GM19452 (cell line): ENCODE measurements at regions not wholly inside any gene's neighbourhood (a gene's known extent, or its start where the extent isn't known, plus 50 kb on each side); places are given as distances from the start of the nearest gene placed in this dataset.
"Not testable (repeated sequence)": the region's sequence is repeated elsewhere in the genome, so short reads cannot be mapped to it uniquely, and the experiment has no call there.

Experiments
- ATAC-seq: cut with Tn5 transposase; IDR thresholded peaks from one replicate; pipeline ENCODE4 v1.9.1; 2021; ENCODE audit not compliant: unreplicated experiment

GRCh38 chr3:33956206-33956605, 157.8 kb downstream of the PDCD6IP start:
- no peak for ATAC-seq

GRCh38 chr3:33956776-33957175, 158.3 kb downstream of the PDCD6IP start:
- no peak for ATAC-seq

- no peak for ATAC-seq
Measured at GRCh38 chr3:33957176-33957575, 158.7 kb downstream of the PDCD6IP start.

GRCh38 chr3:33958661-33959060, 160.2 kb downstream of the PDCD6IP start:
- ATAC-seq: no peak

- no peak for ATAC-seq
Measured at GRCh38 chr3:33962396-33962795, 164.0 kb downstream of the PDCD6IP start.

GRCh38 chr3:33970180-33970579, 171.8 kb downstream of the PDCD6IP start:
- not testable (repeated sequence) for ATAC-seq

GRCh38 chr3:33971055-33971454, 172.6 kb downstream of the PDCD6IP start:
- no peak for ATAC-seq

GRCh38 chr3:33975463-33975862, 177.0 kb downstream of the PDCD6IP start:
- no peak for ATAC-seq

- no peak for ATAC-seq
Measured at GRCh38 chr3:33977227-33977626, 178.8 kb downstream of the PDCD6IP start.

- ATAC-seq: no peak
Measured at GRCh38 chr3:33980252-33980651, 181.8 kb downstream of the PDCD6IP start.

- ATAC-seq: no peak
Measured at GRCh38 chr3:33982269-33982798, 183.9 kb downstream of the PDCD6IP start.

- ATAC-seq: not testable (repeated sequence)
Measured at GRCh38 chr3:33982949-33983348, 184.5 kb downstream of the PDCD6IP start.

GRCh38 chr3:33989229-33989628, 190.8 kb downstream of the PDCD6IP start:
- no peak for ATAC-seq

GRCh38 chr3:33991673-33992072, 193.2 kb downstream of the PDCD6IP start:
- ATAC-seq: no peak

GRCh38 chr3:33993631-33994030, 195.2 kb downstream of the PDCD6IP start:
- ATAC-seq: no peak

- no peak for ATAC-seq
Measured at GRCh38 chr3:33994568-33994967, 196.1 kb downstream of the PDCD6IP start.

GRCh38 chr3:34000301-34000700, 201.9 kb downstream of the PDCD6IP start:
- no peak for ATAC-seq

GRCh38 chr3:34001022-34001421, 202.6 kb downstream of the PDCD6IP start:
- no peak for ATAC-seq

- no peak for ATAC-seq
Measured at GRCh38 chr3:34001990-34002389, 203.6 kb downstream of the PDCD6IP start.

GRCh38 chr3:34002569-34003100, 204.2 kb downstream of the PDCD6IP start:
- no peak for ATAC-seq

GRCh38 chr3:34005886-34006285, 207.5 kb downstream of the PDCD6IP start:
- no peak for ATAC-seq

GRCh38 chr3:34008191-34008590, 209.8 kb downstream of the PDCD6IP start:
- no peak for ATAC-seq
